Progenitor cell of endocrine pancreas (in vitro differentiated cells): ENCODE measurements at regions not wholly inside any gene's neighbourhood (a gene's known extent, or its start where the extent isn't known, plus 50 kb on each side); places are given as distances from the start of the nearest gene placed in this dataset.

Experiments used
- DNase-seq: peaks from one replicate; pipeline ENCODE4 v3.0.0; 2021; ENCODE audit warnings: low spot score; ENCODE audit not compliant: unreplicated experiment
- H3K27ac Mint-ChIP-seq: 2 replicates; pipeline ENCODE4 v1.8.0; 2021; ENCODE audit warnings: mild to moderate bottlenecking, moderate library complexity, mixed read lengths
- H3K27me3 Mint-ChIP-seq: 2 replicates; pipeline ENCODE4 v1.8.0; 2021; ENCODE audit warnings: mixed read lengths
- H3K36me3 Mint-ChIP-seq: 2 replicates; pipeline ENCODE4 v1.8.0; 2022; ENCODE audit warnings: mixed read lengths; ENCODE audit not compliant: insufficient read depth
- H3K4me1 Mint-ChIP-seq: 2 replicates; pipeline ENCODE4 v1.8.0; 2021; ENCODE audit warnings: low read depth, mixed read lengths
- H3K4me3 Mint-ChIP-seq: 2 replicates; pipeline ENCODE4 v1.8.0; 2021; ENCODE audit warnings: low read depth, mild to moderate bottlenecking, moderate library complexity, mixed read lengths
- H3K9me3 Mint-ChIP-seq: 2 replicates; pipeline ENCODE4 v1.8.0; 2021; ENCODE audit warnings: low read depth, mixed read lengths
- CTCF ChIP-seq: fragments of 200-600 bp; sonication (generic); IDR thresholded peaks from one replicate; pipeline ENCODE4 v1.5.0; 2021; ENCODE audit warnings: antibody characterized with exemption, mild to moderate bottlenecking; ENCODE audit not compliant: unreplicated experiment

DNA sequence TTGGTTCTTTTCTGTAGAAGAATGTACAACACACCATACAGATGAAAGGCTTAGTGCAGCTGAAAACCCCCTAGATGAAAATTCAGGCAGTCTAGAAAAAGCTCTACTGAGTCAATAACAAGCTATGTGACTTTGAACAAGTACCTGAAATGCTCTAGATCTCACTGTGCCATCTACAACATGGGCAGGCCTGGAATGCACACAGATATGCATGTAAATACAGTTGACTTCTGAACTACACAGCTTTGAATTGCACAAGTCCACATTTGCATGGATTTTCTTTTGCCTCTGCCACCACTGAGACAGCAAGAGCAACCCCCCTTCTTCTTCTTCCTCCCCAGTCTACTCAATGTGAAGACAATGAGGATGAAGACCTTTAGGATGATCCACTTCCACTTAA, 98.4 kb downstream of the CNTN3 start:
- H3K36me3 Mint-ChIP-seq = peaks cover 4% of the 10 kb centered on the region
- no peak for TF ChIP-seq CTCF
- H3K4me1 Mint-ChIP-seq = peaks cover 8% of the 10 kb centered on the region
- H3K27me3 Mint-ChIP-seq = no peaks in the 10 kb centered on the region
- no peak overlapping the region for H3K4me3 Mint-ChIP-seq
- no peaks in the 10 kb centered on the region for H3K9me3 Mint-ChIP-seq
- no peak overlapping the region for H3K27ac Mint-ChIP-seq
- no peak for DNase-seq

GRCh38 chr3:74515451-74515850, 99.0 kb downstream of the CNTN3 start:
- Mint-ChIP-seq H3K27ac (no peak overlapping the region), H3K27me3 (no peaks in the 10 kb centered on the region), H3K9me3 (no peaks in the 10 kb centered on the region), H3K4me3 (no peak overlapping the region), H3K4me1 (peaks cover 8% of the 10 kb centered on the region), H3K36me3 (peaks cover 4% of the 10 kb centered on the region)
- no peak for DNase-seq
- no peak for TF ChIP-seq CTCF

GRCh38 chr3:74511078-74511477, 103.4 kb downstream of the CNTN3 start:
- no peak for TF ChIP-seq CTCF
- H3K9me3 Mint-ChIP-seq = no peaks in the 10 kb centered on the region
- H3K36me3 Mint-ChIP-seq = peaks cover 2% of the 10 kb centered on the region
- no peak for DNase-seq
- no peak overlapping the region for H3K4me3 Mint-ChIP-seq
- no peak overlapping the region for H3K27ac Mint-ChIP-seq
- H3K4me1 Mint-ChIP-seq = peaks cover 8% of the 10 kb centered on the region
- no peaks in the 10 kb centered on the region for H3K27me3 Mint-ChIP-seq

GRCh38 chr3:74510261-74510818, 104.1 kb downstream of the CNTN3 start:
- H3K4me1 Mint-ChIP-seq = peaks cover 8% of the 10 kb centered on the region
- no peak overlapping the region for H3K27ac Mint-ChIP-seq
- no peaks in the 10 kb centered on the region for H3K9me3 Mint-ChIP-seq
- no peaks in the 10 kb centered on the region for H3K36me3 Mint-ChIP-seq
- no peaks in the 10 kb centered on the region for H3K27me3 Mint-ChIP-seq
- H3K4me3 Mint-ChIP-seq = no peak overlapping the region
- no peak for TF ChIP-seq CTCF
- no peak for DNase-seq

DNA sequence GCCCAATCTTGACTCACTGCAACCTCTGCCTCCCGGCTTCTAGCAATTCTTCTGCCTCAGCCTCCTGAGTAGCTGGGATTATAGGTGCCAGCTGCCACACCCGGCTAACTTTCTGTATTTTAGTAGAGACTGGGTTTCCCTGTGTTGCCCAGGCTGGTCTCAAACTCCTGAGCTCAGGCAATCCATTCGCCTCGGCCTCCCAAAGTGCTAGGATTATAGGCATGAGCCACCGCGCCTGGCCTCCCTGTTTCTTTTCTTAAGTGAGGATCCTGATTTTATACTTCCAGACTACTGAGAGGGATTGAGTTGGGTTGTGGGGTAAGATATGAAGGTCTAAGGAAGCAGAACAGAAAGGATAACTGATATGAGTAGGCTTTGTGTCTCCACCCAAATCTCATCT, 106.8 kb downstream of the CNTN3 start:
- Mint-ChIP-seq H3K4me3 (no peak overlapping the region), H3K36me3 (no peaks in the 10 kb centered on the region), H3K27ac (no peak overlapping the region), H3K4me1 (peaks cover 5% of the 10 kb centered on the region), H3K27me3 (no peaks in the 10 kb centered on the region), H3K9me3 (no peaks in the 10 kb centered on the region)
- TF ChIP-seq CTCF = no peak
- no peak for DNase-seq
